Kidney epithelial cell (primary cell): ENCODE measurements at regions not wholly inside any gene's neighbourhood (a gene's known extent, or its start where the extent isn't known, plus 50 kb on each side); places are given as distances from the start of the nearest gene placed in this dataset.
"Not testable (repeated sequence)": the region's sequence is repeated elsewhere in the genome, so short reads cannot be mapped to it uniquely, and the experiment has no call there.

Experiments
- DNase-seq: peaks from one replicate; pipeline ENCODE4 v3.0.0-alpha.2; 2010; ENCODE audit warnings: low read depth
- H3K27me3 ChIP-seq: 2 replicates; pipeline ENCODE4 v1.6.0; 2011; ENCODE audit warnings: low read length; ENCODE audit not compliant: control insufficient read depth, insufficient read depth
- H3K36me3 ChIP-seq: 2 replicates; pipeline ENCODE4 v1.5.1; 2011; ENCODE audit warnings: low read length; ENCODE audit not compliant: control insufficient read depth, insufficient read depth
- H3K4me3 ChIP-seq: 2 replicates; pipeline ENCODE4 v1.5.1; 2011; ENCODE audit warnings: low read depth, mild to moderate bottlenecking, control low read depth, low read length
- CTCF ChIP-seq: IDR thresholded peaks from 2 replicates; pipeline ENCODE4 v1.5.1; 2011; ENCODE audit warnings: mild to moderate bottlenecking, moderate library complexity, low read length, control low read depth, inconsistent platforms; ENCODE audit not compliant: insufficient read depth, poor library complexity, severe bottlenecking

DNA sequence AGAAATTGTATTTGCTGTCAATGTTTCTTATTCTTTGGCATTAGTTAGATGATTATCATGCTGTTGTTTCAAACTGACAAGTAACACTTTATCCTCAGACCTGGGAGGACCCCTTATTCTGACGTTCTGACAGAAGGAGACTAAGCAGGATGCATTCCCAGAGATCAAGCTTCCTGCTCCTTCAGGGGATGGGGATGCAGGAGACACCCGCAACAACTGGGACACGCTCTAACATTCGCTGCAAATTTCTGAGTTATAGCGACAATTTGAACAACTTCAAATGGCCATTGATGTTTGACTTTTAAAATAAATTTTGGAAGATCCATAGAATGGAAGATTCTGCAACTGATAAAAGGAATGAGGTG lies 69.0 kb upstream of the ZNF184 start:
- Histone ChIP-seq H3K27me3 (peaks cover 4% of the 10 kb centered on the region), H3K36me3 (no peaks in the 10 kb centered on the region), H3K4me3 (no peak overlapping the region)
- no peak for DNase-seq
- TF ChIP-seq CTCF = no peak

- Histone ChIP-seq H3K36me3 (no peaks in the 10 kb centered on the region), H3K27me3 (peaks cover 4% of the 10 kb centered on the region), H3K4me3 (no peak overlapping the region)
- DNase-seq = no peak
- no peak for TF ChIP-seq CTCF
These were observed 68.5 kb upstream of the ZNF184 start for GRCh38 chr6:27541212-27541932.

DNA sequence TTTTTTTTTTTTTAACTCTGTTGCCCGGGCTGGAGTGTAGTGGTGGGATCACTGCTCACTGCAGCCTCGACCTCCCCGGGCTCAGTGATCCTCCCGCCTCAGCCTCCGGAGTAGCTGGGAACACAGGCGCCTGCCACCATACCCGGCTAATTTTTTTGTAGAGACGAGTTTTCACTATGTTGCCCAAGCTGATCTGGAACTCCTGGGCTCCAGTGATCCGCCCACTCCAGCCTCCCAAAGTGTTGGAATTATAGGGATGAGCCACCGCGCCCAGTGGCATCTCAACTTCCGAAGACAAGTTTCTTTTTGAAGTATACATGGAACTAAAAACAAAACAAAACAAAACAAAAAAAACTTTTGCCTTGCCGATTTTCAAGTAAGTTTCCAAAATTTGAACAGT lies 66.6 kb upstream of the ZNF184 start:
- no peak overlapping the region for H3K4me3 ChIP-seq
- TF ChIP-seq CTCF = no peak
- H3K36me3 ChIP-seq = no peaks in the 10 kb centered on the region
- no peak for DNase-seq
- H3K27me3 ChIP-seq = peaks cover 4% of the 10 kb centered on the region

GRCh38 chr6:27532820-27533538 lies 60.1 kb upstream of the ZNF184 start:
- DNase-seq = peak; percentile 76
- no peak for TF ChIP-seq CTCF
- Histone ChIP-seq H3K4me3 (no peak overlapping the region), H3K36me3 (no peaks in the 10 kb centered on the region), H3K27me3 (no peaks in the 10 kb centered on the region)

DNA sequence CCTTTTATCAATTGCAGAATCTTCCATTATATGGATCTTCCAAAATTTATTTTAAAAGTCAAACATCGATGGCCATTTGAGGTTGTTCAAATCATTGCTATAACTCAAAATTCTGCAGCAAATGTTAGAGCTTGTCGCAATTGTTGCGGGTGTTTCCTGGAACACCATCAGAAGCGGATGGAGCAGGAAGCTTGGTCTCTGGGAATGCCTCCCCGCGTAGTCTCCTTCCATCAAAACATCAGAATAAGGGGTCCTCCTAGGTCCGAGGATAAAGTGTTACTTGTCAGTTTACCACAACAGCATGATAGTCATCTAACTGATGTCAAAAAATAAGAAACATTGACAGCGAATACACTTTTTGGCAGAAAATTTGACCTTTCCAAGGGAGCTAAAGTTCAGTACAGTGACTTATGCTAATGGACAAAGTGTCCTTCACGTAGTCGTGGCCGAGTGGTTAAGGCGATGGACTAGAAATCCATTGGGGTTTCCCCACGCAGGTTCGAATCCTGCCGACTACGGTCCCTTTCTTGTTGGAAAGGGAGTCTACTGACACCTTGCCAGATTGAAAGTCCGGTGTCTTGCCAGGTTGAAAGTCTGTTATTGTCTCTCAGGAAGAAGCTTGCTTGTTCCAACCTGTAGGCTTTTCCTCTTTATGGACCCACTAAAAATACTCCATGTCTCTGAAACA lies 59.0 kb upstream of the ZNF184 start:
- TF ChIP-seq CTCF = no peak
- Histone ChIP-seq H3K27me3 (no peaks in the 10 kb centered on the region), H3K36me3 (no peaks in the 10 kb centered on the region), H3K4me3 (no peak overlapping the region)
- no peak for DNase-seq

- H3K4me3 ChIP-seq, DNase-seq, H3K36me3 ChIP-seq, H3K27me3 ChIP-seq: not testable (repeated sequence)
These were observed 56.9 kb upstream of the ZNF184 start for GRCh38 chr6:27529796-27530195.
